ENCODE measurements at regions not wholly inside any gene's neighbourhood (a gene's known extent, or its start where the extent isn't known, plus 50 kb on each side); places are given as distances from the start of the nearest gene placed in this dataset.

DNA sequence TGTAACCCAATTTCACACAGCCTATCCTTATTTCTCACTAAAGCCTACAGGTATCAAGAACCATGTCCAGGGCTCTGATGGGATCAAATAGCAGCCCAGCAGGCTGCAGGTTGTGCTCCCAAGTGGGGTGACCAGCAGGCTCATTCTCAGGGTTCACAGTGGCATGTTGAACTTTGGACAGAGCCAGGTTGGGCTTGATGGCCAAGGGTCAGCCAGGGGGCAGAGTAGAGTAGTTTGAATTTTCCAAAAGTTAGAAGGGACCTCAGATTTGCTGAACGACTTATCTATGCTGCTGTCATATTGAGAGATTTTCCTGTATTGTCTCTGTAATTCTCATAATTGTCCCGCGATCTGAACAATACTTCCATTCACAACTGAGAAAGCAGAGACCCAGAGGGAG lies 310.8 kb upstream of the BOD1L1 start:
- H3K4me3 ChIP-seq (ENCODE audit: control insufficient read depth, low read depth, low read length), result no peak overlapping the region
- TF ChIP-seq, protein P1, sequence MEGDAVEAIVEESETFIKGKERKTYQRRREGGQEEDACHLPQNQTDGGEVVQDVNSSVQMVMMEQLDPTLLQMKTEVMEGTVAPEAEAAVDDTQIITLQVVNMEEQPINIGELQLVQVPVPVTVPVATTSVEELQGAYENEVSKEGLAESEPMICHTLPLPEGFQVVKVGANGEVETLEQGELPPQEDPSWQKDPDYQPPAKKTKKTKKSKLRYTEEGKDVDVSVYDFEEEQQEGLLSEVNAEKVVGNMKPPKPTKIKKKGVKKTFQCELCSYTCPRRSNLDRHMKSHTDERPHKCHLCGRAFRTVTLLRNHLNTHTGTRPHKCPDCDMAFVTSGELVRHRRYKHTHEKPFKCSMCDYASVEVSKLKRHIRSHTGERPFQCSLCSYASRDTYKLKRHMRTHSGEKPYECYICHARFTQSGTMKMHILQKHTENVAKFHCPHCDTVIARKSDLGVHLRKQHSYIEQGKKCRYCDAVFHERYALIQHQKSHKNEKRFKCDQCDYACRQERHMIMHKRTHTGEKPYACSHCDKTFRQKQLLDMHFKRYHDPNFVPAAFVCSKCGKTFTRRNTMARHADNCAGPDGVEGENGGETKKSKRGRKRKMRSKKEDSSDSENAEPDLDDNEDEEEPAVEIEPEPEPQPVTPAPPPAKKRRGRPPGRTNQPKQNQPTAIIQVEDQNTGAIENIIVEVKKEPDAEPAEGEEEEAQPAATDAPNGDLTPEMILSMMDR (conservative IDR thresholded peaks at IDR 0.05; ENCODE audit: control insufficient read depth, insufficient read depth, low read depth, low read length), result no peak
- DNase-seq (ENCODE audit: low read depth), result no peak

DNA sequence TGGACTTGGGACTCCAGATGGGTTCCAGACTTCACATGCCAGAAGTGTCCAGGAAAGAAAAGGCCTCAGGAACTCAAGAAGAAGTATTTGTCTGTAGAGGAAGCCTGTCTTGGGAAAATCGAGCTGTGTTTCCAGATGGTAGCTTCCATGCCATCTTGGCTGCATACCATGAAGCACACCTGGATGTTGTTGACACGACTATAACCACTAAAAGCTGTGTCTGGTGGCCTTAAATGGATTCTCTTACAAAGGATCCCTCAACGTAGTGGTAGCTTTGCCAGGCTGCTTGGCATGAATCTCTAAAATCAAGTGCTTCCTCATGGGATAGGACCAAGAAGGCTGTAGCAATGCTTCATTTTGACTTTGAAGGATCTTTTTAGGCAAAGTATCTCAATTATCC lies 313.4 kb upstream of the BOD1L1 start:
- DNase-seq (ENCODE audit: low read depth), result no peak
- TF ChIP-seq, protein P1 (conservative IDR thresholded peaks at IDR 0.05; ENCODE audit: control insufficient read depth, insufficient read depth, low read depth, low read length), result no peak
- no peak overlapping the region for H3K4me3 ChIP-seq (ENCODE audit: control insufficient read depth, low read depth, low read length)

DNA sequence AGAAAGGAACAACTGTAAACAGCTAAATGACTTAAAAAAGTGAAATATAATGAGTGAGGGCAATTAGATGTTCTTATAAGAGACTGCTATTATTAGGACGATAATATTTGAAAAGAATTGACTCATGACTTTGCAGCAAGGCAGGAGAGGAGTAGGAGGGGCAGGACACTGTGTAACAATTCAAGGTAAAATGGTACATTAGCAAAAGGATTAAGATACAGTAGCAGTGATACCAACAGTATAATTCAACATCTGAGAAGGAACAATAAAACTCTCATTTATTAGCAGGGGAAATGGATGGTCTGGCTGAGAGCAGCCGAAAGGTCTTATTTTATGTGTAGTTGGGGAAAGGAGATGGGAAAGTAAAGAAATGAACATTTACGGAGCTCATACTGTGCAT lies 315.5 kb upstream of the BOD1L1 start:
- H3K4me3 ChIP-seq (ENCODE audit: control insufficient read depth, low read depth, low read length), result no peak overlapping the region
- TF ChIP-seq, protein P1 (conservative IDR thresholded peaks at IDR 0.05; ENCODE audit: control insufficient read depth, insufficient read depth, low read depth, low read length), result no peak
- DNase-seq (ENCODE audit: low read depth), result no peak

DNA sequence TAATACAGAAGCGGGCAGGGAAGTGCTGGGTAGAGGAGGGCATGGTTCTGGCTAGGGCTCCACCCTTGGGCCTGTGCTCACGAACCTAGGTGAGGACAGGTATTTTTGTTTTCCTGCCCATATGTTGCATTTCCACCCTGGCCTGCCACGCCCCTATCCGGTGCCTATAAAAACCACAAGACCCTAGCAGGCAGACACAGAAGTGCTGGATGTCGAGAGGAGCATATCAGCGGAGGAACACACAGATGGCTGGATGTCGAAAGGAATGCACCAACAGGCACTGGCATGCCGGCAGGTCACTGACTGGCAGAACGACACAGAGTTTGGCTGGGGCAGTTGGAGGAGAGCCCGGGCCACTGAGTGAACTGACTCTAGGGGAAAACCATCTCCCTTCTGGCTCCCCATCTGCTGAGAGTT lies 316.6 kb upstream of the BOD1L1 start:
- TF ChIP-seq, protein P1 (conservative IDR thresholded peaks at IDR 0.05; ENCODE audit: control insufficient read depth, insufficient read depth, low read depth, low read length), result no peak
- DNase-seq (ENCODE audit: low read depth), result no peak
- no peak overlapping the region for H3K4me3 ChIP-seq (ENCODE audit: control insufficient read depth, low read depth, low read length)

DNA sequence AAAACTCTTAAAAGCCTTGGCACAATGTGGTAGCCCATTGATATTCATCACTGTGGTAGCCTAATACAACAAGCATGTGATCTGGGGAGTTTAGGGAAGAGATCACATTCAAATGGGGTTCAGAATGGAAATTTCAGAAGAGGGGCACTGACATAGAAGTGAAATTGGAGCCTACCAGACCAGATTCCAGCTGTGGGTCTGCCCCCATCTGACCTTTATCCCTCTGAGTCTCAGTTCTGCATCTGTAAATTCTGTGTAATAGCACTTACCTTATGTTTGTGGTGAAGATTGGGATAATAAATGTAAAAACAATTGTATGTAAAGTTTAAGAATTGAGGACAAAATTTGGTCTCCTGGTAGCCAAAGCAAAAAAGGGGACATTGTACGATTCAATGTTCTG lies 320.4 kb upstream of the BOD1L1 start:
- H3K4me3 ChIP-seq (ENCODE audit: control insufficient read depth, low read depth, low read length), result no peak overlapping the region
- TF ChIP-seq, protein P1 (conservative IDR thresholded peaks at IDR 0.05; ENCODE audit: control insufficient read depth, insufficient read depth, low read depth, low read length), result no peak
- DNase-seq (ENCODE audit: low read depth), result no peak

DNA sequence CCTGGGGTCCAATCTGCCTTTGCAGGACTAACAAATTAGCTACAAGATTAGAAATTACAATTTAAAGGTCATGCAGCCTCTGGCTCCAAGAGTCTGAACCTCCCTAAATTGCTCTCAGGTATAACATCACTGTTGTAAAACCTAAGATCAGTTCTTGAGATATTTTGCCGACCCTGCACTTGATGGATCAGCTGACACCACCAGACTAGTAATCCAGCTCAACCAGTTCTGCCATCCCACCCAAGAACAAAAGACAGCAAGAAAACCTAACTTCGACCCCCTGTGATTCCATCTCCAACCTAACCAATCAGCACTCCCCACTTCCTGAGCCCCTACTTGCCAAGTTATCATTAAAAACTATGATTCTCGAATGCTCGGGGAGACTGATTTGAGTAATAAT lies 323.0 kb upstream of the BOD1L1 start:
- TF ChIP-seq, protein P1 (conservative IDR thresholded peaks at IDR 0.05; ENCODE audit: control insufficient read depth, insufficient read depth, low read depth, low read length), result no peak
- DNase-seq (ENCODE audit: low read depth), result no peak
- no peak overlapping the region for H3K4me3 ChIP-seq (ENCODE audit: control insufficient read depth, low read depth, low read length)

DNA sequence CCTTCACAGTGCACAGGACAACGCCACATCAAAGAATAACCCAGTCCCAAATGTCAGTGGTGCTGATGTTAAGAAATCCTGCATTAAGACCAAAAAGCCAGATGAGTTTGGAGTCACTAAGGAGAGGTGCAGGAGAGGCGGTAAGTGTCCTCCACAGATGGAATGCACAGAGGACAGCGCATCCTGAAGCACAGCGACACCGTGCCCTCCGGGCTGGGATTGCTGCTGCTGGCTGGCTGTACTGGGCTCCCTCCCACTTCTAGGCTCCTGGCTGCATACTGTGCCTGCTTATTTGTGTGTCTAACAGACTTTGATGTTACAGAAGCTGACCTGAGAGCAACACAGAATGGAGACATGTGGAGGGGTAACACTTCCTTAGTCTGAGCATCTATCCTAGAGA lies 325.6 kb upstream of the BOD1L1 start:
- H3K4me3 ChIP-seq (ENCODE audit: control insufficient read depth, low read depth, low read length), result no peak overlapping the region
- TF ChIP-seq, protein P1 (conservative IDR thresholded peaks at IDR 0.05; ENCODE audit: control insufficient read depth, insufficient read depth, low read depth, low read length), result no peak
- no peak for DNase-seq (ENCODE audit: low read depth)

Data from fibroblast of mammary gland (primary cell).